GM23248 (cell line): ENCODE measurements at regions not wholly inside any gene's neighbourhood (a gene's known extent, or its start where the extent isn't known, plus 50 kb on each side); places are given as distances from the start of the nearest gene placed in this dataset.

Experiments used
- DNase-seq: peaks from one replicate; pipeline ENCODE4 v3.0.0-alpha.2; 2015
- H2AFZ ChIP-seq: fragments of 200-600 bp; sonication (generic); 2 replicates; pipeline ENCODE4 v1.6.1; 2016; ENCODE audit warnings: antibody characterized with exemption
- H3F3A ChIP-seq: fragments of 200-600 bp; sonication (generic); 2 replicates; pipeline ENCODE4 v1.6.1; 2016; ENCODE audit warnings: mild to moderate bottlenecking, antibody characterized with exemption, mixed run types; ENCODE audit not compliant: insufficient read depth
- H3K27ac ChIP-seq: fragments of 200-600 bp; sonication (generic); 2 replicates; pipeline ENCODE4 v1.5.1; 2016; ENCODE audit warnings: mild to moderate bottlenecking
- H3K27me3 ChIP-seq: fragments of 200-600 bp; sonication (generic); replicated peaks from 2 replicates; pipeline ENCODE4 v1.6.1; 2016; ENCODE audit warnings: mild to moderate bottlenecking; ENCODE audit not compliant: insufficient read depth
- H3K36me3 ChIP-seq: fragments of 200-600 bp; sonication (generic); 2 replicates; pipeline ENCODE4 v1.6.1; 2016; ENCODE audit warnings: low read depth, mild to moderate bottlenecking
- H3K4me1 ChIP-seq: fragments of 200-600 bp; sonication (generic); 2 replicates; pipeline ENCODE4 v1.6.1; 2016; ENCODE audit warnings: mild to moderate bottlenecking; ENCODE audit not compliant: insufficient read depth
- H3K4me2 ChIP-seq: fragments of 200-600 bp; sonication (generic); one replicate; pipeline ENCODE4 v1.6.1; 2016; ENCODE audit warnings: mild to moderate bottlenecking; ENCODE audit not compliant: unreplicated experiment
- H3K4me3 ChIP-seq: fragments of 200-600 bp; sonication (generic); 2 replicates; pipeline ENCODE4 v1.5.1; 2016; ENCODE audit warnings: mild to moderate bottlenecking
- H3K79me2 ChIP-seq: fragments of 200-600 bp; sonication (generic); 2 replicates; pipeline ENCODE4 v1.6.1; 2016; ENCODE audit warnings: mild to moderate bottlenecking; ENCODE audit not compliant: insufficient read depth
- H3K9ac ChIP-seq: fragments of 200-600 bp; sonication (generic); 2 replicates; pipeline ENCODE4 v1.6.1; 2016; ENCODE audit warnings: mild to moderate bottlenecking
- H3K9me2 ChIP-seq: fragments of 200-600 bp; sonication (generic); 2 replicates; pipeline ENCODE4 v1.6.1; 2016; ENCODE audit warnings: mixed run types, mild to moderate bottlenecking, moderate library complexity; ENCODE audit not compliant: insufficient read depth
- H3K9me3 ChIP-seq: fragments of 200-600 bp; sonication (generic); one replicate; pipeline ENCODE4 v1.6.1; 2017; ENCODE audit warnings: low read depth
- H4K20me1 ChIP-seq: fragments of 200-600 bp; sonication (generic); 2 replicates; pipeline ENCODE4 v1.6.0; 2016; ENCODE audit not compliant: insufficient read depth
- EZH2 ChIP-seq: fragments of 200-600 bp; sonication (generic); IDR thresholded peaks from 2 replicates; pipeline ENCODE4 v1.6.1; 2018; ENCODE audit warnings: antibody characterized with exemption, mild to moderate bottlenecking; ENCODE audit not compliant: insufficient read depth, poor library complexity, severe bottlenecking
- EZH2phosphoT487 ChIP-seq: fragments of 200-600 bp; sonication (generic); IDR thresholded peaks from 2 replicates; pipeline ENCODE4 v1.6.1; 2018; ENCODE audit warnings: antibody characterized with exemption, moderate library complexity, mild to moderate bottlenecking, low read depth; ENCODE audit not compliant: insufficient read depth
- WGBS, 2 experiments: methylation state at CpG; one replicate each; pipeline ENCODE4 v1.1.6; 2015 to 2017; ENCODE audit warnings: low lambda C conversion rate in 2 of 2, low coverage in 1 of 2; ENCODE audit errors: missing lambda C conversion rate in 2 of 2; 5-methylcytosine and 5-hydroxymethylcytosine counted together
- in situ Hi-C: fragments of 300-500 bp; cut with MboI; formaldehyde crosslinking; loops from 2 replicates; pipeline ENCODE4 v1.15.0; 2020

DNA sequence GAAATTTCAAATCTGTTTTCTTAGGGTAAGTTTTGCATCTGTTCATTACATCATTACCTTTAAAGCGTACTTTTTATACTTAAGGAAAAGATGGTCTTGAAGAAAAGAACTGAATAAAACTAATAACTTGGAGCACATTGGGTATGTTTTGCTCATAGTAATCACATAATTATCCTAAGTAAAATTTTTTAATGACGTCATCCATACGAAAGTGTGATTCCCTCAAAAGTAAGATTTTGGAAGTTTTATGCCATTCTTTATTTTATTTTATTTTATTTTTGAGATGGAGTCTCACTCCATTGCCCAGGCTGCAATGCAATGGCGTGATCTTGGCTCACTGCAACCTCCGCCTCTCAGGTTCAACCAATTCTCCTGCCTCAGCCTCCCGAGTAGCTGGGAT is 1516.6 kb upstream of the TENM3 start:
- Histone ChIP-seq H3F3A (no peaks in the 10 kb centered on the region), H2AFZ (no peak overlapping the region), H3K27me3 (no peaks in the 10 kb centered on the region), H3K9me3 (no peaks in the 10 kb centered on the region), H3K4me3 (no peak overlapping the region), H3K9ac (no peak overlapping the region), H3K27ac (no peak overlapping the region), H4K20me1 (no peaks in the 10 kb centered on the region; the same call in 1 of the 2 replicates), H3K36me3 (no peaks in the 10 kb centered on the region), H3K4me1 (no peaks in the 10 kb centered on the region), H3K4me2 (no peak overlapping the region), H3K9me2 (no peaks in the 10 kb centered on the region), H3K79me2 (no peaks in the 10 kb centered on the region)
- no peak for TF ChIP-seq EZH2phosphoT487
- TF ChIP-seq EZH2, result no peak
- 39 to 40% methylated on average over 6 of the region's 6 CpGs for WGBS, 2 experiments
- no peak for DNase-seq
- in situ Hi-C loops, result no loop called here

DNA sequence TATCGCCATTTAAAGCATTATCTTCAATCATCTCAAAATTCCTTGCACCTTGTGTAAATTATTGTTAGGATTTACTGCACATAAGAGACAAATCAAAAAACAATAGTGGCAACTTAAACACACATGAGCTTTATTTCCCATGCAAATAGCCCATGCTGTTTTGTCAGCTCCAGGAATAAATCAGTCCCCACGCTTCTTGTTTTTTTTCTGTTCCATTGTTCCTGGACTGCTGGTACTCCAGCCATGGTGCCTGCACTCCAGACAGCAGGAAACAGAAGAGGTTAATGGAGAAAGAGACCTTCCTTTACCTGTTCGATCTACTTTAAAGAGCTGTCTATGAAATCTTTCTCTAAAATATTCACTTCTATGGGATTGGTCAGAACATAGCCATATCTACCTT is 1515.7 kb upstream of the TENM3 start:
- Histone ChIP-seq H3K4me2 (no peak overlapping the region), H3K9ac (no peak overlapping the region), H3K79me2 (no peaks in the 10 kb centered on the region), H3F3A (no peaks in the 10 kb centered on the region), H2AFZ (no peak overlapping the region), H3K27ac (no peak overlapping the region), H4K20me1 (no peaks in the 10 kb centered on the region; the same call in 1 of the 2 replicates), H3K27me3 (no peaks in the 10 kb centered on the region), H3K9me2 (no peaks in the 10 kb centered on the region), H3K36me3 (no peaks in the 10 kb centered on the region), H3K4me1 (no peaks in the 10 kb centered on the region), H3K9me3 (no peaks in the 10 kb centered on the region), H3K4me3 (no peak overlapping the region)
- no peak for DNase-seq
- no peak for TF ChIP-seq EZH2
- TF ChIP-seq EZH2phosphoT487, result no peak
- 22 to 26% methylated on average over 3 of the region's 3 CpGs for WGBS, 2 experiments
- in situ Hi-C loops, result no loop called here

DNA sequence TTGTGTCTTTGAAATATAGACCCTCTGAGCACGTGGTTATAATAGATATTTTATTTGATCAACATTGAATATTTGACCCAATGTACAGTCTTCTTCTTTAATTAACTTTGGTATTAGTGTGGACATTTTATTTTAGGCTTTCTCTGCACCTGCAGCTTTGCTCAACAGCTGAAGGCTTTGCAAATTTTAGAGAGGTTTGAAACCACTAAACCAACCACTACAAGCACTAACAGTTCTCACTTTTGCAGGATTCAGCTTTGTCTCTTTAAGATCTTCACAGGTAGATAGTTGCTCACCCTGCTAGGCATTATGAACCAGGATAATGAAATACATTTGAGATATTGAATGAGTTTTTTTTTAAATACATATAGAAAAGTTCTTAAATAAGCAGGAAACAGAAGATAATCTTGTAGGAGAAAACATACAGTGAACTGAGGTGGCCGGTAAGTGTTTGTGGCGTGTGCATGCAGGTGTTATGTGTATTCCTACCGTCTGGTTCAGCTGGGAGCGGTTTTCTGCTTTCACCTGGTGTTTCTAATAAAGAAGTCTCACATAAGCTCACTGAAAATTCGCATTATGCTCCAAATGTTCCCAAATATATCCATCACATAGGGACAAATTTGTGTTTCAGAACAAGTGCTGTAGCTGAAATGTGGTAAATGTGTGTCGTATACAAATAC is 1508.3 kb upstream of the TENM3 start:
- no peaks in the 10 kb centered on the region; the same call in 1 of the 2 replicates for H4K20me1 ChIP-seq
- no peak overlapping the region for H2AFZ ChIP-seq
- no peaks in the 10 kb centered on the region for H3K9me3 ChIP-seq
- 30 to 32% methylated on average over 7 of the region's 7 CpGs for WGBS, 2 experiments
- no peaks in the 10 kb centered on the region for H3K4me1 ChIP-seq
- H3K4me3 ChIP-seq, result no peak overlapping the region
- no peak overlapping the region for H3K27ac ChIP-seq
- H3F3A ChIP-seq, result no peaks in the 10 kb centered on the region
- no peak overlapping the region for H3K9ac ChIP-seq
- H3K27me3 ChIP-seq, result no peaks in the 10 kb centered on the region
- no peak for DNase-seq
- no peaks in the 10 kb centered on the region for H3K36me3 ChIP-seq
- H3K4me2 ChIP-seq, result no peak overlapping the region
- H3K9me2 ChIP-seq, result no peaks in the 10 kb centered on the region
- in situ Hi-C loops, result no loop called here
- no peaks in the 10 kb centered on the region for H3K79me2 ChIP-seq
- TF ChIP-seq EZH2phosphoT487, result no peak
- TF ChIP-seq EZH2, result no peak

DNA sequence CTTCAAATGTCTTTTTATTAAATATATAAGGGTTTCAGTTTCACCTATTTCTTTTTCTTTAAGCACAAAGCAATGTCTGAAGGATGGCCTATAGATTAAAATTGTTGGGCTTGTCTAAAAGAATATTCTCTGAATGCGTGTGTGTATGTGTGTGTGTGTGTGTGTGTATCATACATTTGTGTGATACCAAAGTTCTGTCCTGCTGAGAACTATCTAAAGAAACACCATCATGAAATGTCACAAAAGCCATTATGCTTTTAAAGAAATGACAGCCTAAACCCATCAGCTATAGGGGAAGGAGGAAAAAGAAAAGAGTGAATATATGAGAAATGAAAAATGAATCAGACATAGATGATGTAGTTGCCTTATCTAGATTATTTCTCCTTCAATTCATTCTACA is 1501.5 kb upstream of the TENM3 start:
- Histone ChIP-seq H3K9ac (no peak overlapping the region), H3K36me3 (no peaks in the 10 kb centered on the region), H3K4me3 (no peak overlapping the region), H4K20me1 (no peaks in the 10 kb centered on the region), H3K27me3 (no peaks in the 10 kb centered on the region), H3K79me2 (no peaks in the 10 kb centered on the region), H3K4me1 (no peaks in the 10 kb centered on the region), H3K9me3 (no peaks in the 10 kb centered on the region), H3K4me2 (no peak overlapping the region), H2AFZ (no peak overlapping the region), H3F3A (no peaks in the 10 kb centered on the region), H3K9me2 (no peaks in the 10 kb centered on the region), H3K27ac (no peak overlapping the region)
- 10 to 17% methylated on average over 1 of the region's 1 CpG for WGBS, 2 experiments
- no peak for DNase-seq
- in situ Hi-C loops, result no loop called here
- no peak for TF ChIP-seq EZH2phosphoT487
- no peak for TF ChIP-seq EZH2
